Loucy (cell line): ENCODE measurements at regions not wholly inside any gene's neighbourhood (a gene's known extent, or its start where the extent isn't known, plus 50 kb on each side); places are given as distances from the start of the nearest gene placed in this dataset.
"Not testable (repeated sequence)": the region's sequence is repeated elsewhere in the genome, so short reads cannot be mapped to it uniquely, and the experiment has no call there.

Source experiments
- H2AFZ ChIP-seq: fragments of 200-600 bp; sonication (generic); 2 replicates; pipeline ENCODE4 v1.6.0; 2016; ENCODE audit warnings: antibody characterized with exemption, mild to moderate bottlenecking, low read length, moderate library complexity
- H3F3A ChIP-seq: fragments of 200-600 bp; 2 replicates; pipeline ENCODE4 v1.6.0; 2016; ENCODE audit warnings: antibody characterized with exemption, low read depth, mild to moderate bottlenecking
- H3K27me3 ChIP-seq: fragments of 200-600 bp; sonication (generic); 2 replicates; pipeline ENCODE4 v1.6.1; 2014; ENCODE audit warnings: low read length, mild to moderate bottlenecking; ENCODE audit not compliant: insufficient read depth, poor library complexity, severe bottlenecking
- H3K36me3 ChIP-seq: fragments of 200-600 bp; sonication (generic); 2 replicates; pipeline ENCODE4 v1.6.1; 2016; ENCODE audit warnings: low read length; ENCODE audit not compliant: insufficient read depth
- H3K4me1 ChIP-seq: fragments of 200-600 bp; sonication (generic); 2 replicates; pipeline ENCODE4 v1.5.1; 2014; ENCODE audit warnings: low read length, mild to moderate bottlenecking; ENCODE audit not compliant: insufficient read depth, poor library complexity, severe bottlenecking
- H3K4me2 ChIP-seq: fragments of 200-600 bp; sonication (generic); 2 replicates; pipeline ENCODE4 v1.6.0; 2014; ENCODE audit warnings: antibody characterized with exemption, low read length, low read depth, mild to moderate bottlenecking; ENCODE audit not compliant: poor library complexity, severe bottlenecking
- H3K4me3 ChIP-seq: fragments of 200-600 bp; sonication (generic); 2 replicates; pipeline ENCODE4 v1.5.1; 2014; ENCODE audit warnings: low read length, mild to moderate bottlenecking, mixed read lengths; ENCODE audit not compliant: poor library complexity, severe bottlenecking
- H3K79me2 ChIP-seq: fragments of 200-600 bp; sonication (generic); 2 replicates; pipeline ENCODE4 v1.6.1; 2014; ENCODE audit warnings: low read length; ENCODE audit not compliant: insufficient read depth
- H3K9ac ChIP-seq: fragments of 200-600 bp; sonication (generic); 2 replicates; pipeline ENCODE4 v1.6.0; 2014; ENCODE audit warnings: mild to moderate bottlenecking, low read depth, low read length, moderate library complexity; ENCODE audit not compliant: poor library complexity, severe bottlenecking
- H3K9me2 ChIP-seq: fragments of 200-600 bp; sonication (generic); replicated peaks from 2 replicates; pipeline ENCODE4 v1.6.1; 2016; ENCODE audit warnings: low read depth, low read length, mixed read lengths
- H3K9me3 ChIP-seq: fragments of 200-600 bp; sonication (generic); 2 replicates; pipeline ENCODE4 v1.6.1; 2014; ENCODE audit warnings: mild to moderate bottlenecking, antibody characterized with exemption, low read length, low read depth; ENCODE audit not compliant: insufficient read depth
- H4K20me1 ChIP-seq: fragments of 200-600 bp; sonication (generic); 2 replicates; pipeline ENCODE4 v1.6.0; 2014; ENCODE audit warnings: antibody characterized with exemption, low read length, mild to moderate bottlenecking; ENCODE audit not compliant: insufficient read depth, poor library complexity, severe bottlenecking

- not testable (repeated sequence) for H4K20me1 ChIP-seq, H3F3A ChIP-seq, H3K9ac ChIP-seq, H3K4me2 ChIP-seq, H3K4me1 ChIP-seq, H3K9me3 ChIP-seq, H3K79me2 ChIP-seq, H3K36me3 ChIP-seq, H3K4me3 ChIP-seq, H3K9me2 ChIP-seq, H3K27me3 ChIP-seq, H2AFZ ChIP-seq
Measured at GRCh38 chr2:87345283-87345682, 323.6 kb upstream of the PLGLB1 start.

GRCh38 chr2:87348556-87348955 lies 326.9 kb upstream of the PLGLB1 start:
- H3K4me2 ChIP-seq, H3K4me3 ChIP-seq, H3K36me3 ChIP-seq, H3K9ac ChIP-seq, H4K20me1 ChIP-seq, H3F3A ChIP-seq, H3K9me3 ChIP-seq, H3K4me1 ChIP-seq, H3K79me2 ChIP-seq, H2AFZ ChIP-seq, H3K27me3 ChIP-seq, H3K9me2 ChIP-seq: not testable (repeated sequence)

GRCh38 chr2:87349006-87349405 lies 327.4 kb upstream of the PLGLB1 start:
- H3K9ac ChIP-seq, H3K4me3 ChIP-seq, H3K79me2 ChIP-seq, H3K9me2 ChIP-seq, H3K36me3 ChIP-seq, H3K4me2 ChIP-seq, H2AFZ ChIP-seq, H4K20me1 ChIP-seq, H3K4me1 ChIP-seq, H3F3A ChIP-seq, H3K27me3 ChIP-seq, H3K9me3 ChIP-seq: not testable (repeated sequence)

- not testable (repeated sequence) for H3K9me3 ChIP-seq, H3K27me3 ChIP-seq, H3K4me2 ChIP-seq, H2AFZ ChIP-seq, H3K4me3 ChIP-seq, H3F3A ChIP-seq, H3K36me3 ChIP-seq, H3K9ac ChIP-seq, H4K20me1 ChIP-seq, H3K4me1 ChIP-seq, H3K9me2 ChIP-seq, H3K79me2 ChIP-seq
Measured at GRCh38 chr2:87352178-87352934, 330.7 kb upstream of the PLGLB1 start.

- not testable (repeated sequence) for H3K36me3 ChIP-seq, H3K9me2 ChIP-seq, H3K4me2 ChIP-seq, H3K4me3 ChIP-seq, H3K79me2 ChIP-seq, H3F3A ChIP-seq, H3K9ac ChIP-seq, H3K27me3 ChIP-seq, H3K4me1 ChIP-seq, H3K9me3 ChIP-seq, H4K20me1 ChIP-seq, H2AFZ ChIP-seq
Measured at GRCh38 chr2:87353408-87353807, 331.8 kb upstream of the PLGLB1 start.

- H3F3A ChIP-seq, H3K9ac ChIP-seq, H3K9me2 ChIP-seq, H3K4me3 ChIP-seq, H3K9me3 ChIP-seq, H3K79me2 ChIP-seq, H3K27me3 ChIP-seq, H3K36me3 ChIP-seq, H4K20me1 ChIP-seq, H3K4me1 ChIP-seq, H3K4me2 ChIP-seq, H2AFZ ChIP-seq: not testable (repeated sequence)
Measured at GRCh38 chr2:87354102-87354501, 332.5 kb upstream of the PLGLB1 start.

GRCh38 chr2:87360250-87360649 lies 338.6 kb upstream of the PLGLB1 start:
- H3K4me3 ChIP-seq, H3K27me3 ChIP-seq, H3K4me1 ChIP-seq, H3K36me3 ChIP-seq, H2AFZ ChIP-seq, H3K9me2 ChIP-seq, H3F3A ChIP-seq, H4K20me1 ChIP-seq, H3K4me2 ChIP-seq, H3K9ac ChIP-seq, H3K9me3 ChIP-seq, H3K79me2 ChIP-seq: not testable (repeated sequence)
